ENCODE measurements at regions not wholly inside any gene's neighbourhood (a gene's known extent, or its start where the extent isn't known, plus 50 kb on each side); places are given as distances from the start of the nearest gene placed in this dataset.
A peak's percentile ranks its signal among the peaks of the same experiment; 100 is the strongest.

- TF ChIP-seq CTCF (IDR thresholded peaks at IDR 0.05; ENCODE audit: insufficient read depth, low read depth, low read length, missing control alignments) = no peak
- no peak overlapping the region for H3K4me3 ChIP-seq (ENCODE audit: low read depth, low read length)
- no peak for DNase-seq (ENCODE audit: low read depth)
These were observed 101.5 kb upstream of the MGAT5 start for GRCh38 chr2:134152045-134153010.

- no peak for DNase-seq (ENCODE audit: low read depth)
- no peak overlapping the region for H3K4me3 ChIP-seq (ENCODE audit: low read depth, low read length)
- TF ChIP-seq CTCF (IDR thresholded peaks at IDR 0.05; ENCODE audit: insufficient read depth, low read depth, low read length, missing control alignments) = no peak
These were observed 100.5 kb upstream of the MGAT5 start for GRCh38 chr2:134153294-134153880.

DNA sequence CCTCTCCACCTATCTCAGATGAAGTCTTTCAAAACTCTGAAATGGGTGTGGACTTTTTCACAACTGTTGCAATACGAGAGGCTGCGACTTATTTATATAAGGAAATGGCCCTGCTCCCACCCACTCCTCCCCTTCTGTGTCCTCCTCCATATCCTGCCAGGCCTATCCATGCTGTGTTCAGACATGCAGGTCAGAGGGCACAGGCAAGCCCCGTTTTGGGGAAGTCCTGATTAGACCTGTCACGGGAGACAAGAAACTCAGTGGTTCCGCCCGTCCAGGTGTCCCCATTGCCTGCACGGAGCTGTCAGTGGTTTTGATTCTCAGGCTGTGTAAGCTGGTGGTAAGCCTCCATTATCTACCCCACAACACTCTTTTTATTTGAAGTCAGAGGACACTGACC lies 99.6 kb upstream of the MGAT5 start:
- peak; percentile 70 for DNase-seq (ENCODE audit: low read depth)
- no peak for TF ChIP-seq CTCF (IDR thresholded peaks at IDR 0.05; ENCODE audit: insufficient read depth, low read depth, low read length, missing control alignments)
- no peak overlapping the region for H3K4me3 ChIP-seq (ENCODE audit: low read depth, low read length)

- no peak for TF ChIP-seq CTCF (IDR thresholded peaks at IDR 0.05; ENCODE audit: insufficient read depth, low read depth, low read length, missing control alignments)
- DNase-seq (ENCODE audit: low read depth) = peak; percentile 66
- no peak overlapping the region for H3K4me3 ChIP-seq (ENCODE audit: low read depth, low read length)
These were observed 98.7 kb upstream of the MGAT5 start for GRCh38 chr2:134155134-134155533.

DNA sequence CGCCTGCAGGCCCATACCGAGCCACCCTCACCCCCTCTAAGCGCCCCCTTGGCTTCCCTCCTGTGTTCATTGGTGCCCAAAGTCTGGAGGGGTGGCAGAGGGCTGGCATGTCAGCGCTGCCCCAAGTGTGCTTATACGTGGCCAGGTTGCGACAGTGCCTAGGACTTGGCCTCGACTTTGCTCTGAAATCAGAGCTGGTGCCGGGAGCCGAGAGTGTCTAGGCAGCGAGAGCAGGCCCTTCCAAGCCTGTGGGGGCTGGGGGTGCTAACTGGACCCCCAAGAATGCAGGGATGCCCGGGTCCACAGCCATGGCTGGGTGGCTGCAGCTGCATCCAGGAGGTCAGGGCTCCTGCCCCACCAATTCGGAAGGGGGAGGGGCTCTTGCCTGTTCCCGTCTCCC lies 95.6 kb upstream of the MGAT5 start:
- DNase-seq (ENCODE audit: low read depth) = no peak
- TF ChIP-seq CTCF (IDR thresholded peaks at IDR 0.05; ENCODE audit: insufficient read depth, low read depth, low read length, missing control alignments) = no peak
- no peak overlapping the region for H3K4me3 ChIP-seq (ENCODE audit: low read depth, low read length)

DNA sequence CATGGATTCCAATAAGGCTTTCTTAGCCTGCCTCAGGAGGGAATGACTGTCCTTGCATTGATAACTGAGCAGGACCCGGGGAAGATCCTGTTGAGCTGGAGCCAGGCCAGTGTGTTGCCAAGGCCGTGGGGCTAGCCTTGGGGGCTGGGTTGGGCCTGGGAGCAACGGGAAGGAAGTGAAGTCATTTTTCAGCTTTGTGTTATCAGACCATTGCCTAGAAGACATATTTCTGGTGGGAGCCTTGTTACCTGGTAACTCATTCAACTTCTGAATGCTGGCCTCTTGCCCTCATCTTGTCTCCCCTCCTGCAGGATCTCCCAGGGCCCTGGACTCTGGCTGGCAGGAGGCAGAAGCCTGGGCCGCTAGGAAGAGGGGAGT lies 92.7 kb upstream of the MGAT5 start:
- no peak overlapping the region for H3K4me3 ChIP-seq (ENCODE audit: low read depth, low read length)
- TF ChIP-seq CTCF (IDR thresholded peaks at IDR 0.05; ENCODE audit: insufficient read depth, low read depth, low read length, missing control alignments) = no peak
- DNase-seq (ENCODE audit: low read depth) = no peak

All from GM12865 (cell line).